B cell (primary cell): ENCODE measurements at regions not wholly inside any gene's neighbourhood (a gene's known extent, or its start where the extent isn't known, plus 50 kb on each side); places are given as distances from the start of the nearest gene placed in this dataset.

Experiments used
- ATAC-seq: fragments of 200-7000 bp; cut with Tn5 transposase; one replicate; pipeline ENCODE4 v1.10.0; 2021; ENCODE audit warnings: low read depth, mild to moderate bottlenecking, moderate number of reproducible peaks, moderate library complexity
- CTCF ChIA-PET: fragments of 350-600 bp; sonication (Branson Sonifier 250); formaldehyde crosslinking; loops from one replicate; lab custom pipeline; 2021; ENCODE audit warnings: antibody characterized with exemption, inconsistent platforms; lab: Charles Lee
- POLR2A ChIA-PET: fragments of 350-600 bp; sonication (Branson Sonifier 250); formaldehyde crosslinking; loops from one replicate; lab custom pipeline; 2021; ENCODE audit warnings: antibody characterized with exemption; lab: Charles Lee
- DNase-seq: peaks from one replicate; pipeline ENCODE4 v3.0.0; 2013
- H2AFZ ChIP-seq: 2 replicates; pipeline ENCODE4 v1.6.1; 2012; ENCODE audit warnings: mild to moderate bottlenecking, low read depth, low read length; ENCODE audit not compliant: insufficient read depth, poor library complexity, severe bottlenecking
- H3K27ac ChIP-seq, 2 donors: 1 replicate in 1 of 2; 2 replicates in 1 of 2; pipeline ENCODE4 v1.5.1; 2012 to 2013; ENCODE audit warnings: low read length in 2 of 2, mild to moderate bottlenecking in 2 of 2, moderate library complexity in 1 of 2
- H3K27me3 ChIP-seq, 4 experiments: fragments of 200-600 bp in 1 of 4; sonication (generic) in 1 of 4; replicated peaks in 1 of 4; 1 replicate in 2 of 4; 2 replicates in 2 of 4; pipeline versions ENCODE4 v1.6.1 to v1.7.0; 2013 to 2016; ENCODE audit warnings: low read length in 3 of 4, mild to moderate bottlenecking in 2 of 4, mixed read lengths in 1 of 4, moderate library complexity in 1 of 4; ENCODE audit not compliant: insufficient read depth in 4 of 4, control insufficient read depth in 3 of 4; ENCODE audit errors: control extremely low read depth in 1 of 4
- H3K36me3 ChIP-seq, 2 experiments: replicated peaks in 1 of 2; 1 replicate in 1 of 2; 2 replicates in 1 of 2; pipeline versions ENCODE4 v1.6.1 to v1.7.1; 2013; ENCODE audit warnings: low read length in 1 of 2; ENCODE audit not compliant: insufficient read depth in 2 of 2, control insufficient read depth in 1 of 2; ENCODE audit errors: control extremely low read depth in 1 of 2, extremely low read depth in 1 of 2
- H3K4me1 ChIP-seq, 2 donors: fragments of 200-600 bp in 1 of 2; sonication (generic) in 1 of 2; 1 replicate in 1 of 2; 2 replicates in 1 of 2; pipeline versions ENCODE4 v1.5.1 to v1.6.1; 2013 to 2017; ENCODE audit warnings: low read length in 2 of 2; ENCODE audit not compliant: control insufficient read depth in 2 of 2, insufficient read depth in 2 of 2
- H3K4me2 ChIP-seq: replicated peaks from 2 replicates; pipeline ENCODE3; 2012; ENCODE audit warnings: mild to moderate bottlenecking, low read depth, low read length; ENCODE audit not compliant: poor library complexity, severe bottlenecking
- H3K4me3 ChIP-seq, 5 experiments: fragments of 200-600 bp in 1 of 5; sonication (generic) in 1 of 5; 1 replicate in 3 of 5; 2 replicates in 2 of 5; pipeline versions ENCODE4 v1.5.1 to v1.7.0; 2011 to 2016; ENCODE audit warnings: low read length in 4 of 5, mild to moderate bottlenecking in 4 of 5, low read depth in 2 of 5, control low read depth in 1 of 5, moderate library complexity in 1 of 5; ENCODE audit not compliant: insufficient read depth in 1 of 5; ENCODE audit errors: control extremely low read depth in 1 of 5, extremely low read depth in 1 of 5
- H3K79me2 ChIP-seq: fragments of 200-600 bp; sonication (generic); one replicate; pipeline ENCODE4 v1.6.0; 2016; ENCODE audit warnings: low read length; ENCODE audit not compliant: control insufficient read depth, insufficient read depth
- H3K9ac ChIP-seq: fragments of 200-600 bp; sonication (generic); 2 replicates; pipeline ENCODE4 v1.6.1; 2017; ENCODE audit warnings: mild to moderate bottlenecking, low read length, moderate library complexity
- H3K9me3 ChIP-seq, 3 donors: one replicate each; pipeline versions ENCODE4 v1.6.1 to v1.7.1; 2013; ENCODE audit warnings: low read length in 2 of 3; ENCODE audit not compliant: control insufficient read depth in 2 of 3, insufficient read depth in 1 of 3; ENCODE audit errors: control extremely low read depth in 1 of 3
- H4K20me1 ChIP-seq: 2 replicates; pipeline ENCODE4 v1.6.0; 2012; ENCODE audit warnings: mild to moderate bottlenecking, low read length; ENCODE audit not compliant: insufficient read depth, control insufficient read depth, poor library complexity, severe bottlenecking
- H3K27ac Mint-ChIP-seq: one replicate; pipeline ENCODE4 v1.8.0; 2021; ENCODE audit warnings: mixed read lengths
- H3K27me3 Mint-ChIP-seq: one replicate; pipeline ENCODE4 v1.8.0; 2021; ENCODE audit warnings: mixed read lengths
- H3K4me1 Mint-ChIP-seq: one replicate; pipeline ENCODE4 v1.8.0; 2021; ENCODE audit warnings: mixed read lengths
- H3K4me3 Mint-ChIP-seq: one replicate; pipeline ENCODE4 v1.8.0; 2021; ENCODE audit warnings: mixed read lengths
- H3K9me3 Mint-ChIP-seq: one replicate; pipeline ENCODE4 v1.8.0; 2022; ENCODE audit warnings: mixed read lengths; ENCODE audit not compliant: insufficient read depth
- CTCF ChIP-seq: fragments of 200-600 bp; IDR thresholded peaks from one replicate; pipeline ENCODE4 v1.8.0; 2022; ENCODE audit warnings: antibody characterized with exemption, mild to moderate bottlenecking
- EZH2 ChIP-seq: IDR thresholded peaks from 2 replicates; pipeline ENCODE4 v1.6.1; 2012; ENCODE audit warnings: borderline replicate concordance, low read depth, mild to moderate bottlenecking, moderate library complexity, low read length; ENCODE audit not compliant: insufficient read depth, poor library complexity, severe bottlenecking
- WGBS: methylation state at CpG from one replicate; pipeline ENCODE4 v1.1.5; 2013; ENCODE audit warnings: missing lambda C conversion rate; ENCODE audit not compliant: insufficient coverage; 5-methylcytosine and 5-hydroxymethylcytosine counted together
- intact Hi-C: fragments of 100-400 bp; cut with micrococcal nuclease; formaldehyde crosslinking; loops from one replicate; pipeline ENCODE4 v1.10.0; 2022

- WGBS: 45% methylated on average over 9 of the region's 9 CpGs
- no peak overlapping the region for H3K9ac ChIP-seq
- H3K4me1 ChIP-seq: peaks cover 29 to 35% of the 10 kb centered on the region in 2 donors
- peak overlapping the region; percentile 50 for H3K27ac Mint-ChIP-seq
- no peak overlapping the region for H3K4me3 ChIP-seq
- intact Hi-C loops: loop anchor here (1.0 to 2.0 kb wide), 4 partner anchors 11 to 69 kb away; no protein-coding TSS in a partner anchor
- POLR2A ChIA-PET: no interaction called here
- no peaks in the 10 kb centered on the region for H4K20me1 ChIP-seq
- H2AFZ ChIP-seq: no peak overlapping the region
- H3K27me3 ChIP-seq: peaks cover 0 to 18% (median 4%) of the 10 kb centered on the region in 4 experiments
- peak overlapping the region; percentile 20 for H3K4me3 Mint-ChIP-seq
- CTCF ChIA-PET: interaction anchor here (2.7 to 3.1 kb wide), 2 partner anchors 32 to 43 kb away, joined by 14 read pairs; no protein-coding TSS in a partner anchor
- no peaks in the 10 kb centered on the region for H3K9me3 ChIP-seq
- DNase-seq (no peak), ATAC-seq (peak; percentile 3)
- H3K79me2 ChIP-seq: no peaks in the 10 kb centered on the region
- TF ChIP-seq CTCF (no peak), EZH2 (no peak)
- H3K4me2 ChIP-seq: peak overlapping the region; percentile 39
- H3K27me3 Mint-ChIP-seq: peaks cover 47% of the 10 kb centered on the region
- no peaks in the 10 kb centered on the region for H3K36me3 ChIP-seq
- no peak overlapping the region for H3K27ac ChIP-seq
- H3K4me1 Mint-ChIP-seq: peaks cover 48% of the 10 kb centered on the region
- H3K9me3 Mint-ChIP-seq: no peaks in the 10 kb centered on the region
These were observed 63.1 kb upstream of the LEP start for GRCh38 chr7:128177768-128178550.

GRCh38 chr7:128178611-128179010 is 62.5 kb upstream of the LEP start:
- Mint-ChIP-seq H3K4me3 (peak overlapping the region; percentile 44), H3K9me3 (no peaks in the 10 kb centered on the region), H3K4me1 (peaks cover 45% of the 10 kb centered on the region), H3K27ac (peak overlapping the region; percentile 72), H3K27me3 (peaks cover 47% of the 10 kb centered on the region)
- no peaks in the 10 kb centered on the region for H3K9me3 ChIP-seq
- no peaks in the 10 kb centered on the region for H4K20me1 ChIP-seq
- TF ChIP-seq CTCF (no peak), EZH2 (no peak)
- H3K79me2 ChIP-seq: no peaks in the 10 kb centered on the region
- CTCF ChIA-PET: interaction anchor here (2.7 to 3.1 kb wide), 2 partner anchors 31 to 43 kb away, joined by 14 read pairs; no protein-coding TSS in a partner anchor
- H3K4me1 ChIP-seq: peaks cover 29 to 35% of the 10 kb centered on the region in 2 donors
- intact Hi-C loops: loop anchor here (1.0 to 2.0 kb wide), 4 partner anchors 11 to 70 kb away; no protein-coding TSS in a partner anchor
- H3K4me3 ChIP-seq: no peak overlapping the region
- no peak overlapping the region for H3K9ac ChIP-seq
- no peak overlapping the region for H3K27ac ChIP-seq
- H2AFZ ChIP-seq: no peak overlapping the region
- DNase-seq (peak; percentile 70), ATAC-seq (peak; percentile 100)
- H3K27me3 ChIP-seq: peaks cover 0 to 18% (median 4%) of the 10 kb centered on the region in 4 experiments
- no peaks in the 10 kb centered on the region for H3K36me3 ChIP-seq
- peak overlapping the region; percentile 39 for H3K4me2 ChIP-seq
- 50% methylated on average over 2 of the region's 3 CpGs for WGBS
- POLR2A ChIA-PET: no interaction called here
